ENCODE measurements at regions not wholly inside any gene's neighbourhood (a gene's known extent, or its start where the extent isn't known, plus 50 kb on each side); places are given as distances from the start of the nearest gene placed in this dataset.

DNA sequence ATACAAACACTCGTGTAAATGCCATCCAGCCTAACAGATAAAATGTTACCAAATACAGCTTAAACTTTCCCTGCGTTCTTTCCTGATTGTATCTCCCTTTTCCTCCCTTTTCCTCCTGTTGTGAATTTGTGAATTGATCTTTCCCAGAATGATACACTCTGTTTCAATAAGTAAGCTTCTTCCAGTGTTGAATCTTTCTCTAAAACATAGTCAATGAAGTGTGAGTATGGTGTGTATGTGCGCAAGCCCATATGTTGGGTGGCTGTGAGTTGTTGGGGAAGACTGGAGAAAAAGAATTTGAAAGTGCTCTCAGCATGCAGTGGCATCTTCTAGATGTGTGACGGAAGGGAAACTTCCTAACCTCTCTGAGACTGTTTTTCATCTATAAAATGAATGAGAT, 143.1 kb upstream of the KLF4 start:
- peaks cover 7% of the 10 kb centered on the region for H3K4me1 ChIP-seq
- H3K27me3 ChIP-seq (ENCODE audit: insufficient read depth in 3 of 3, low read length in 2 of 3) = no peaks in the 10 kb centered on the region
- ATAC-seq (no peak), DNase-seq (no peak)
- TF ChIP-seq, protein P1, sequence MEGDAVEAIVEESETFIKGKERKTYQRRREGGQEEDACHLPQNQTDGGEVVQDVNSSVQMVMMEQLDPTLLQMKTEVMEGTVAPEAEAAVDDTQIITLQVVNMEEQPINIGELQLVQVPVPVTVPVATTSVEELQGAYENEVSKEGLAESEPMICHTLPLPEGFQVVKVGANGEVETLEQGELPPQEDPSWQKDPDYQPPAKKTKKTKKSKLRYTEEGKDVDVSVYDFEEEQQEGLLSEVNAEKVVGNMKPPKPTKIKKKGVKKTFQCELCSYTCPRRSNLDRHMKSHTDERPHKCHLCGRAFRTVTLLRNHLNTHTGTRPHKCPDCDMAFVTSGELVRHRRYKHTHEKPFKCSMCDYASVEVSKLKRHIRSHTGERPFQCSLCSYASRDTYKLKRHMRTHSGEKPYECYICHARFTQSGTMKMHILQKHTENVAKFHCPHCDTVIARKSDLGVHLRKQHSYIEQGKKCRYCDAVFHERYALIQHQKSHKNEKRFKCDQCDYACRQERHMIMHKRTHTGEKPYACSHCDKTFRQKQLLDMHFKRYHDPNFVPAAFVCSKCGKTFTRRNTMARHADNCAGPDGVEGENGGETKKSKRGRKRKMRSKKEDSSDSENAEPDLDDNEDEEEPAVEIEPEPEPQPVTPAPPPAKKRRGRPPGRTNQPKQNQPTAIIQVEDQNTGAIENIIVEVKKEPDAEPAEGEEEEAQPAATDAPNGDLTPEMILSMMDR (IDR thresholded peaks at IDR 0.05) = no peak
- H3K27ac ChIP-seq = no peak overlapping the region
- H3K36me3 ChIP-seq (ENCODE audit: insufficient read depth in 1 of 2, low read depth in 1 of 2) = no peaks in the 10 kb centered on the region
- H3K9me3 ChIP-seq = no peaks in the 10 kb centered on the region
- WGBS, 3 donors = 91 to 95% (median 94%) methylated on average over 4 of the region's 4 CpGs
- intact Hi-C loops (cut with DNase I) = loop anchor here in 1 of 2 donors (10.0 kb wide), 2 partner anchors 422 to 642 kb away; no protein-coding TSS in a partner anchor
- H3K4me3 ChIP-seq = no peak overlapping the region

DNA sequence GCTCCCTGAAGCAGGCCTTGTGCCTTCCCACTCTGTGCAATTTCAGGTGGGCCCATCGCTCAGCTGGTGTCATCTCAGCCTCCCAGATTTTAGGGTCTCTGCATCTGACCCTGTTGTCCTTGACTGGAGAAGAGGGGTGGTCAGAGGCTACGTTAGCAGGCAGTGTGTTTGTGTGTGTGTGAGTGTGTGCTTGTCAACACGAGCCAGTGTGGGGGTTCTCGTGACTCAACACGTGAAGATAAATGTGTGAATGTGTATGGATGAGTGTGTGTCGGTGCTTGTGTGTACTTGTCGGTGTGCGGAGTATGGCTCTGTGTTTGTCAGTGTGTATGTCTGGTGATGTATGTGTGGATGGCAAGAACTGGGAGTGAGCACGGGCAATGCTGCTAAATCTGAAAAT, 142.6 kb upstream of the KLF4 start:
- H3K27ac ChIP-seq = no peak overlapping the region
- ATAC-seq = no peak
- no peak overlapping the region for H3K4me3 ChIP-seq
- no peaks in the 10 kb centered on the region for H3K27me3 ChIP-seq (ENCODE audit: insufficient read depth in 3 of 3, low read length in 2 of 3)
- H3K36me3 ChIP-seq (ENCODE audit: insufficient read depth in 1 of 2, low read depth in 1 of 2) = no peaks in the 10 kb centered on the region
- WGBS, 3 donors = 92 to 94% (median 92%) methylated on average over 9 of the region's 9 CpGs
- TF ChIP-seq, protein P1 (IDR thresholded peaks at IDR 0.05) = no peak
- no peaks in the 10 kb centered on the region for H3K9me3 ChIP-seq
- peaks cover 6% of the 10 kb centered on the region for H3K4me1 ChIP-seq
- DNase-seq = no peak
- intact Hi-C loops (cut with DNase I) = loop anchor here in 1 of 2 donors (10.0 kb wide), 2 partner anchors 423 to 643 kb away; no protein-coding TSS in a partner anchor

DNA sequence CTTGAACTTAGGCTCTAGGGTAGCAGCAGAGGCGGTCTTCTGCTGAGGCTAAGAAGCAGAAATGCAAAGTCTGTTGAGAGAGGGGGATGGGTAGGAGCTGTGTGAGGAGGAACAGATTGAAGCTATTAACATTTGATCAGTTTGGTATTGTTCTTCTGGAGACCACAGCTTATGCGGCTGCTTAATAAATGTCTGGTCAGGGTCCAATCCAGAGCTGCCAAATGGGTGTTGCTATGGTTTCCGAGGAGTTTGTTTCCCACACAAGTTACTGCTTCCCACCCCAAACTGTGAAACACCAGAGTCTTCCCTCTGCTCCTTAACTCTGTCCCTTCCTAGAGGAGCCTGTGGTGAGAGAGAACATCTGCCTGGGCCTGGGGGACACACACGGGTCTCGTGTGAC, 142.2 kb upstream of the KLF4 start:
- no peak for ATAC-seq
- no peaks in the 10 kb centered on the region for H3K36me3 ChIP-seq (ENCODE audit: insufficient read depth in 1 of 2, low read depth in 1 of 2)
- WGBS, 3 donors = 65 to 78% (median 70%) methylated on average over 5 of the region's 5 CpGs
- intact Hi-C loops (cut with DNase I) = loop anchor here in 1 of 2 donors (10.0 kb wide), 2 partner anchors 423 to 643 kb away; no protein-coding TSS in a partner anchor
- H3K27ac ChIP-seq = no peak overlapping the region
- TF ChIP-seq, protein P1 (IDR thresholded peaks at IDR 0.05) = no peak
- no peak overlapping the region for H3K4me3 ChIP-seq
- peaks cover 2% of the 10 kb centered on the region for H3K4me1 ChIP-seq
- H3K9me3 ChIP-seq = no peaks in the 10 kb centered on the region
- no peaks in the 10 kb centered on the region for H3K27me3 ChIP-seq (ENCODE audit: insufficient read depth in 3 of 3, low read length in 2 of 3)
- no peak for DNase-seq

DNA sequence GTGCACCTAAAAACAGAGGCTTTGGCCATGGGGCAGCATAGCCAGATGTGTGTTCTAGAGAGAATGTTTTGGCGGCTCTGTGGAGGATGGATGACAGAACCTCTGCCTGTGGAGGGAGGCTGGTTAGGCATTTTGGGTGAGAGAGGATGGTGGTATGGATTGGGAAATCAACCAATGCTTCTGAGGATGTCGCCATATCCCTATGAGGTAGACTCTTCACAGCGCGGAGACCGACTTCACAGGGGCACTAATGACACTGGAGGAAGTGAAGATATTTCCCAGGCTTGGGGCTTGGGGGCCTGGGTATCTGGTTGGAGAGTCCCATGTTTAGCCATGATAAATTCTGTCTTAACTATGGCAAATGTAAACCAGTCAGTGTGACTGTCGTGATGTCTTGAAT, 140.6 kb upstream of the KLF4 start:
- no peak overlapping the region for H3K27ac ChIP-seq
- no peaks in the 10 kb centered on the region for H3K4me1 ChIP-seq
- WGBS, 3 donors = 95 to 98% (median 96%) methylated on average over 6 of the region's 6 CpGs
- DNase-seq (no peak), ATAC-seq (no peak)
- TF ChIP-seq, protein P1 (IDR thresholded peaks at IDR 0.05) = no peak
- H3K36me3 ChIP-seq (ENCODE audit: insufficient read depth in 1 of 2, low read depth in 1 of 2) = no peaks in the 10 kb centered on the region
- no peaks in the 10 kb centered on the region for H3K9me3 ChIP-seq
- H3K4me3 ChIP-seq = no peak overlapping the region
- H3K27me3 ChIP-seq (ENCODE audit: insufficient read depth in 3 of 3, low read length in 2 of 3) = no peaks in the 10 kb centered on the region
- intact Hi-C loops (cut with DNase I) = loop anchor here in 1 of 2 donors (10.0 kb wide), 2 partner anchors 425 to 645 kb away; no protein-coding TSS in a partner anchor

DNA sequence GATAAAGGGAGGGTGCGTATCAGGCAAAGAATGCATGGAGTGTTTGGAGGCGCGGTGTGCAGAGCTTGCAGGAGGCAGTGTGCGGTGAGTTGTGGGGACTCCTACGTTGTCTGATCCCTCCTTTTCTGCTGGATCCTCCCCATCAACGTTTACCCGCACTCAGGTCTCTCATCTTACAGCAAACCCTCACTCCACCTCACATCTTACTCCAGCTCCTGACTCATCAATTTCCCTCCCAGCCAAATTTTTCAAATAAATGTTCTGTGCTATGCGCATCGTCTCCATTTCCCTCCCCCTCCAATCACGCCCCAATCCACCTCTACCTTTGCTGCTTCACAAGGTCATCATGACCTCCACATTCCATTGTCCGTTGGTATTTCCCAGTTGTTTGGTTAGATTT, 138.9 kb upstream of the KLF4 start:
- TF ChIP-seq, protein P1 (IDR thresholded peaks at IDR 0.05) = no peak
- no peak for ATAC-seq
- Histone ChIP-seq H3K27ac (no peak overlapping the region), H3K36me3 (ENCODE audit: insufficient read depth in 1 of 2, low read depth in 1 of 2) (no peaks in the 10 kb centered on the region), H3K27me3 (ENCODE audit: insufficient read depth in 3 of 3, low read length in 2 of 3) (no peaks in the 10 kb centered on the region), H3K4me1 (no peaks in the 10 kb centered on the region), H3K4me3 (no peak overlapping the region), H3K9me3 (no peaks in the 10 kb centered on the region)
- intact Hi-C loops (cut with DNase I) = no loop called here
- 91 to 92% (median 92%) methylated on average over 11 of the region's 11 CpGs for WGBS, 3 donors
- no peak for DNase-seq
